HG02610 (cell line): ENCODE measurements at regions not wholly inside any gene's neighbourhood (a gene's known extent, or its start where the extent isn't known, plus 50 kb on each side); places are given as distances from the start of the nearest gene placed in this dataset.

Experiments
- ATAC-seq: cut with Tn5 transposase; IDR thresholded peaks from one replicate; pipeline ENCODE4 v1.9.1; 2021; ENCODE audit warnings: mild to moderate bottlenecking, moderate library complexity; ENCODE audit not compliant: unreplicated experiment

DNA sequence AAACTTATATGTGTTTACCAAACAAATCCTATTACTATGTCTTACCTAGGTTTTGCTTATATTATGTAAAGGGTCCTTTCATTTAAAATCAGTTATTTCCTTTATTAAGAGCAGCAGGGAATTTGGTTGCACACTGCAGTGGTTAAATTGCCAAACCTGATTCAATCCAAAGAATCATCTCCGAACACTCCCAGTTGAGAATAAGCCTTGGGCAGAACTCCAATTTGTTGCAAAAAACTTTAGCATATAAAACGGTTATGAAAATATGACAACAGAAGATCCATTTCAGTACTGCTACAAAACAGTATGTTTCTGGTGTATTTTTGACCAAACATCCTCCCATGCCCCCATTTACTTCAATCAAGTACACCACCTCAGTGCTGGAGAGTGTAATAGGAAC is 587.0 kb upstream of the GRAMD2B start:
- no peak for ATAC-seq

DNA sequence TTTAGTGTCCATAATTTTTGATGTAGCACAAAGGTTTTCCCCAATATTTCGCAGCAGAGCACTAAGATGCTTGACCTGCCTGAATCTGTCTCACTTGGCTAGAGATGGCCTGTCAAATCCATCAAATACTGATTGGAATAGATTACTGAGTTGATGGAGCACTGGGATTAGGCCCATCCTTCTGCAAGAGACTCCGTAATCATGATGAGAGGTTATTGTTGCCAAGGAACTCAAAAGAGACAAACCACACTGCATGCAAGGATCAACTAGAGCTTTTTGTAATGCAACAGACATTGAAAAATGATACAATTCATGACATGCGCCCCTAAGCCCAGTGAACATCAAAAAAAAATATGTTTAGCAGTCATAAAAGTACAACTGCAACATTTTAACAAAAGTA is 585.3 kb upstream of the GRAMD2B start:
- ATAC-seq: no peak

DNA sequence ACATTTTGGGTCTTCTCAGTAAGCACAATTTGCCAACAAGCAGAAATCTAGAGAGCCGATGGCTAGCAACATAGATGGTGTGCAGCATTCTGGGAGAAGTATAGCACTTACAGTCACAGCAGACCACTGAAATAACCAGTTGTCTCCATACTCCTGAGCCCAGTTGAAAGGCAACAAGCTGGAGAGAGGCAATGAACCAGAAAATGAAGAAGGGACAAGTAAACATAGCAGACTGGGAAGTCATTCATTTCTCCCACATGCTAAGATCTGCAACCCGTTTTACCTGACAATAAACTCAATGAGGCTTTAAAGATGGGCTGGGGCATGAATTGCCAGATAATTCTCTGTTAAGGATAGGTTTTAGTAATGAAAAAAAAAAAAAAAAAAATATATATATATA is 575.6 kb upstream of the GRAMD2B start:
- no peak for ATAC-seq

DNA sequence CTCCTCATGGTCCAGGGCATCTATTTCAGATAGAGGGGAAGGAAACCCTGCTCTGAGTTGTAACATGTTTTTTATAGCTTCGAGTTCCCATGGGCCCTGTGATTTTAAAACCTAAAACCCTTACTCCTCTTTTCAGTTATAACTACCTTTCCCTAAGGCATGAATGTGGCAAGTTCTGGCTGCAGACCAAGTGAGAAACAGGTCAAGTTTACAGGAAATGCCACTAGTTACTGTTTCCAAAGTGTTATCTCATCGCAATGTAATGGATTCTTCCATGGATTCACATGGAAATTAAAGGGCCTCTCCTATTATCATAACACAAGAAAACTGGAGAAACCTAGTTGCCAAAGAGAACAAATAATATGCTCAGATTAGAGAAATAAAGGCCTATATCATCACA is 574.5 kb upstream of the GRAMD2B start:
- ATAC-seq: no peak

DNA sequence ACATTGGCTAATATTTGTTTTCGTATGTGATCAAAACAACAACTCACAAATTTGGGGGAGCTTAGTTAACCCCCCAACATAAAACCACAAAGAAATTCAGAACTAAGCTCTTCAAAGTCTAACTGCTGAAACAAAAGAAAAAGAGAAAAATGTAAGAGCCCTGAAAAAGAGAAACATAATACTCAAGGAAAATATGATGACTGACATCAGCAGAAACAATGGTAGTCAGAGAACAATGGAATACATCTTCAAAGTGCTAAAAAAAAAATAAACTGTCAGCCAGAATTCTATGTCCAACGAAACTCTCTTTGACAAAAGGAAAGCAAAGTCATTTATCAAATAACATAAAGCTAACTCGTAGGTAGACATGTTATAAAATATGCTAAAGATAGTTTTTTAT is 566.3 kb upstream of the GRAMD2B start:
- no peak for ATAC-seq

DNA sequence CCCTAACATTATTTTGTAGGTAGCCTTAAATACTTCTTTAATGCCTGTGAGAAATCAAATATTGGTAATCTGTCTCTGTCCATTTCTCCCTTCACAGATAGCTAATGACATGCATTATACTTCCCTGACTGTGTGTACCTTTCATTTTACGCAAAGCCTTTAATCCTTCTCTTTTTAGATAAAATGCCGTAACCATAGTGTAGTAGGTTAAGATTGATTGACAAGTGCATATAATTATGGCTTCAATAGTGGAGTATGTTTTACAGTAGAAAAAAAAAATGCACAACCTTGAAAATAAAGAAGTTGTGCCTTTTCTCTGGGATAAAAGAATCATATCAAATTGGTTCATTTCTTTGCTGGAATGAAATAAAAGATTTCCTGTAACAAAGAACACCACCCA is 559.6 kb upstream of the GRAMD2B start:
- no peak for ATAC-seq

DNA sequence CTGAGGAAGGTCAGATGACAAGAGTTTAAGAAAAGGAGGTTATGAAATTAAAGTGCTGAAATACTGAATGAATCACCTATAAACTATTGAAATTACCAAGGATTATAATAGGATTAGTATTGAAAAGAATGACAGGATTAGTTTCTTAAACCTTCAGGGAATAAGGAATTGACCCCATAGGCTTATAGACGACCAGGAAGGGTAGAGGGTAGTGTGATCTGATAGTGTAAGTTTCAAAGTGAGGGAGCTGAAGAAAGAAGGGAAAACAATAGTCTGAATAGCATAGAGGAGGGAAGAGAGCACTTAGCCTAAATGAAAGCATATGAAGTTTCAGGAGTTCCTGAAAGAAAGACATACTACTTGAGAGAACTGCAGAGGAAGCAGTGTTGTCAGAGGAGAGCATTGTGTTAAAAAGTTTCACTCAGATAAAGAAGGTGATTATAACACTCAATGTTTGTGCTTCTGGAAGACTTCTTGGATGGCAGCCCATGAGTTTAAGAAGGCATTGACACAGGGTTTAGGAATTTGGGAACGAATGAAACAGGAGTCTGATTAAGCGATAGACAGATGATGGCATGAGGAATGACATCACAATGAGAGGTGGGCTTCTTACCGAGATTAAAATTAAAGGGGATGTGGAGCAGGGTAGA is 557.9 kb upstream of the GRAMD2B start:
- no peak for ATAC-seq

DNA sequence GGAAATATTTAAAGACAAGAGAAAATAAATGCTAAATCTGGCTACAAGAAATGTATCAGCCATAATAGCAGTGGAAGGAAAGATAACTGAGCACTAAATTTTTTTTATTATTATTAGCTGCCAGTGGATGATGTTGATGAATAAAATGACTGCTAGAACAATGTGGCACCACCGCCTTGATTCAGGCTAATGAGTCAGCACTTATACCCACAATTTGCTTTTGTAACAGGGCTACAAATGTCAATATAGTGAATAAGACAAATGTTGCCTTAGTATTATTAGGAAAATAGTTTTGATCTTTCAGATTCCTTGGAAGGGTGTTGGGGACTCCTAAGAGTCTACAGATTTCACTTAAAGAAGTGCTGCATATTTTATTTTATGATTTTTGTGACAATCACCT is 555.2 kb upstream of the GRAMD2B start:
- no peak for ATAC-seq

DNA sequence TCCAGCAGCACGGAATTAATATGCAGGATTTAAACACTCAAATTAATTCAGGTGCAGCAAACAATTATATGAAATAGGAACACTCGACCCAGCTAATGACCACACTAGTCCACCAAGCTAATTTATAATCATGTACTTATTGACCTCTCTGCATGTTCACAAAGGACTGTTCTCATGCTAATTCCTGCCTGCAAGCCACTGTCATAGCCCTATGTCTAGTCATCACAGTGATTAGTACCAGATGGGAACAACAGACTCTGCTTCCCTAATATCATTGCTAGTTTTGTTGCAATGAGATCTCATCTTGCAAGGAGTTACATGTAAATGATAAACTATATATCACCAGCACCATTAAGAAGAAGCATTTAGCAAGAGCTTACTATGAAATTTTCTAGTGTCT is 553.0 kb upstream of the GRAMD2B start:
- no peak for ATAC-seq

DNA sequence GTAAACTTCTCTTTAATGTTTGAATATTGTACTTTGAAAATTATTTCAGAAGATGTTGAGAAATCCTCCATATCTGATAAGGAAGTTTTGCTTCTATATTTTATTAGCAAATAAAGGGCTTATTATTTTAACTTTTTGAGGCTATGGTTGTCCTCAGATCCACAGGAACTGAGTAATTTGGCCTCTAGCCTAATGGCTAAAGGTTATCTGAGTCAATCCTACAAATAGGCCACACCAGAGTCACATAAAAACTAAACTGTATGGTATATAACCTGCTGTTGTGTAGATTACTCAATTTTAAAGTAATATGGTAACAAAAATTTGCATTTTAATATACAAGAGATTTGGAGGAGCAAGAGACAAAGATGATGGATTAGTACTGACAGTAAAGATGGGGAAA is 549.2 kb upstream of the GRAMD2B start:
- ATAC-seq: no peak

DNA sequence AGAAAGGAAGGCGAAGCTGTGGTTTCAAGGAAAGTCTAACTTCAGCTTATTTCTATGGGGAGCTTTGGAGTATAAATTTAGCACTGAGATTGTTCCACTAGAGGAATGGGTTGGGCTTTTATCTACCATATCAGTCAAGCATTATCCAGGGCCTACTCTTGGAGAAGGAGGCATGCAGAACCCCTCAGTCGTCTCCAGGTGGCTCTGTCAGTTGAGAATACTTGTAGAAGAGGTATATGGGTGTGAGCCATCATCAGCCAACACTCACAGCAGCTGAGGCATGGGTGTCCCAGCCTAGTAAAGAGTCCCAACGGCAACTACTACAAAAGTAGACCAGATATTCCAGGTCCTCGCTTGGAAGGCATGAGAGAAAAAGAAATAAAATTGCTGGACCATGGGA is 548.5 kb upstream of the GRAMD2B start:
- no peak for ATAC-seq

DNA sequence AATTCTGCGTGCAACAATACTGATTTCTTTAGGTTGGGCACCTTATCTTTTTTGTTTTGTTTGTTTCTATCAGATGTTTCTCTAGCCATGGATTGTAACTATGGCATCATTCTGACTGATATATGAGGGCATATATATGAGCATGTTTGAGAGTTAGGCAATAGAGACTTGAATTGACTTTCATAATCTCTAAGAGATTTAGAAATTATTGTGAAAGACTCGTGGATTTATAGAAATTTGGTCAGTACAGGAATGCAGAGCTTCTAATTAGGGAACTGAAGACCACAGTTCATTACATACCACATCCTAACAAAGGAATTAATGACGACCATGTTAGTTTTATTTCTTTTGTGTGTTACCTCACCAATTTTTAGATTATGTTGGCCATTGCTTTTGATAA is 546.0 kb upstream of the GRAMD2B start:
- no peak for ATAC-seq

DNA sequence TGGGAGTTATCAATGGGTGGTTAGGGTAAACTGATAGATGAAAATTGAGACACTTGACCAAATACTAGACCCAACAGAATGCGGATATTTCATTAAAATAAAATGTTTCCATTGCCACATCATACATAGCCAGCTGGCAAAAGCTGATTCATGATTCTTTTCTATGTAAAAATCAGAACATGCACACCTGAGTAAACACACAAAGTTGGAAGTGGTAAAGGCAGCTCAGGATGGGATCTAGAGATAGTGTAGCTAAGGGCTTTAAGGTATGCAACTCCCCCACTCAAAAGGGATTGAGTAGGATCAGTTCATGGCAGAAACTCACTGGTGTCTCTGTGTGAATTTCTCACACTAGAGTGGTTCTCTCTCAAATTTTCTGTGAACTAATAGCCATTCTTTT is 541.1 kb upstream of the GRAMD2B start:
- ATAC-seq: no peak

DNA sequence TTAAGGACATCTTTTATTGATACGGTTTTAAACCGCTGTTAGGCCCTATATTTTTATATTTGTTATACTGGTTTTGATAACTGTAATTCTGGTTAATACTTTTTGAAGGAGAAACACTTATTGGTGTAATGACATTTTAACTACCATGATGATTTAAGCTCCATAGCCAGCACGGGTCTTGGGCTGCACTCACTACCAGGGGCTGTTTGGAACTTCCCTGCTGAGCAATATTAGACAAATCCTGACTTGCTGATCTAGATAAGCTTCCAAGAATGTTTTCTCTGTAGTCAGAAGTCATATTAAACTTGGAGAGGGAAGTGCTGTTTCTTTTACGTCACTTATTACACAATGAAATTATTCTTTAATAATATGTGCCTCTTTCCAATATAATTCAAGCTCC is 540.0 kb upstream of the GRAMD2B start:
- ATAC-seq: no peak

DNA sequence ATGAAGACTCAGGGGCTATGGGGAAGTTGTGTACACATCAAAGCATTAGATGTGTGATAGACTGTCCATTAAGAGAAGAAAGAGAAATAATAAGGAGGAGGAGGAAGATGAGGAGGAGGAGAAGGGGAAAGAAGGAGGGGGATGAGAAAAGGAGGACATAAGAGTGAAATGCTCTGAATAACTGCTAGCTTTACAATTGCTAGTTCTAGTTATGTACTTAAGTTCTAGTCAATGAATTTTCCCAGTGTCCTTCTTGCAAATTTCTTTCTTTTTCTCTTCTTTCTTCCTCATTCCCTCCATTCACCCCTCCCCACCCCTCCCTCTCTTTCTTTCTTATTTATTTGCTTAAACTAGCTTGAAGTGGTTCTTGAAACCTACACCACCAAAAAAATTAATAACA is 534.9 kb upstream of the GRAMD2B start:
- ATAC-seq: no peak

DNA sequence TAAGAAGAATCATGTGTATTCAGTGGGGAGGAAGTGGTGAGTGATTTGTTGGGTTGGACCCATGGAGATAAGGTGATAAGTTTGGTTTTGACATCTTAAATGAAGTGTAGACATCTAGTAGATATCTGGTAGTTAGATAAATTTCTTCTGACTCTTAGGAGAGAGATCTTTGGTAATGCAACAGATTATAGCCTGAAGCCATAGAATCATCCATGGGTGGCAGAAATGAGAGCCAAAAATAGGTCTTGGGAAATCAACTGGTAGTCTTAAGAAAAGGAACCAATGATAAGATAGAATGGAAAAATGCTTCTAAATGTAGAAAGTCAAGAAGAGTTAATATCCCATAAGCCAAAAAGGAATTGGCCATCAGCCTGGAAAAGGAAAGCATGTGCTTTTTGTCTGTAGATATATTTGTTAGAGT is 532.7 kb upstream of the GRAMD2B start:
- no peak for ATAC-seq

DNA sequence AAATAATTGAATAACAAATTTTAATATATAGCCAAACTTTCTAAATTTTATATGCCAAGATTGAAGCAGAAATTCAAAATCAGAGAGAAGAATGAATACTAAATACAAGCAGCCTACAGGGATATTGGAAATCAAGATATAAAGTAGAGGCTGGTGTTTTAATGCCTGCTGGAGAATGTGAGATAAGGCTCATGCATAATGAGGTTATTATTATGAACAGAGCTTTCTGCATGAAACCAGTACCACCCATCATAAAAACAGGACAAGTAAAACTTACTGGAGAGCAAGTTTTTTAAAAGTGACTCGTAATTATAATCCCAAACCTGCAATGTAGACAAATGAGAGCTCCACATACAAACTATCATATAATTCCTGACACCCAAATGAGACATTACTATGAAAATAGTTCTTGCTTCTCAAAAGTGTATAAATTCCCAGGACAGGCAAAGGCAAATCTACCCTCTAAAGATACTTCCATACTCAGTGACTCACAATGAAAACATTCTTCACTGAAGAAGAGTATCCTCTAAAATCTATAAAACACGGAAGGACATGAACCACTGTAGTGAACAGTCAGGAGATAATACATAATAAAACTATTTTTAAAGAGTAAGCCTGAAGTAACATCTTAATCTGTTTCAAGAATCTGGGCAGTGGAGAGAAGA is 532.0 kb upstream of the GRAMD2B start:
- no peak for ATAC-seq

DNA sequence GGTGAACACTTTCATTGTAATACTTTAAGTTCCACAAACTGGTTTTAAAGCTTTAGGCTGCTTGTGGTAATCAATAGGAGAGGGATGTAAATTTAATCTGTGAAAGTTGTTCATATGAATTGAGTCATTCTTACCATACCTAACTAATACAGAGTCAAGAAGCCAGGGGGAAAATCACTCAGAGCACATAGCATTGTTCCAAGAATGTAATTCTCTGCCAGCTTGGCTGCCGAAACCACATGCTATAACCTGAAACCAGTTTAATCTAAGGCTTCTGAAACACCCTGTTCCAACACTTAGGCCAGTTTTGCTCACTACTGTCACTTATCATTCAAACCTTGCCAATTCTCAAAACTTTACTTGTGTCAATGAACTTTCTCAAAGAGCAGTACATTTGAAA is 528.8 kb upstream of the GRAMD2B start:
- ATAC-seq: no peak

DNA sequence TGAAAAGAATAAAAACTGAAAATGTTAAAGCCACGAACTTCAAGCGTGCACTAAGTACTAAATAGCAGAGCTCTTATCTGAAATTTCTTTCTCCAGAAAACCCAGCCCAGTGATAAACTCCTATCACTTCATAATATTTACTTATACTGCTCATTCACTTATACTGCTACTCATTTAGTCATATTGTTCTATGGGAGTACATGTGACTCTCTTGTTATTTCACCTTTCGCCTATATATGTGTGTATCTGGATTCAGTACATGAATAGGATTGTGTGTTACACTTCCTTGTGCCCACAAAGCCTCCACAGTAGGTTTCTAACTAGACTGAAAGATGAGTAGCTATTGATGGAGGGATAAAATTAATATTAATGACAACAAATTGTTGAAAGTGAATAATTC is 526.8 kb upstream of the GRAMD2B start:
- no peak for ATAC-seq

DNA sequence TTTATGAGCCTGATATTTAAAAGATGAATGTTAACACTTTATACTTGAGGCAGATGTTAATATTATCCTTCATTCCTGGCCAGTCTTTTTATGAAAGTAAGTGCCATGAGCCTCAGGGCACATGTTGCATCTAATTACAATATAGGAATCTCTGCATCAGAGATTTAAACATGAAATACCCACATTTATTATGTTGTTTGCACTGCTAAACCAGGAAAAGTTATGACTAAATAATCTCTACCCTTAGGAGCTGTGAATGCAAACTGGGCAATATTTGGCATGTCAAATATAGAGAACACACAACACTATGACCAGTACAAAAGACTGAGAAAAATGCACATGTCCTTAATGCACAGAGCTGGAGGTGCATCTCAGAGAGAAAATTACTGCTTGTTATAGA is 526.1 kb upstream of the GRAMD2B start:
- ATAC-seq: no peak

DNA sequence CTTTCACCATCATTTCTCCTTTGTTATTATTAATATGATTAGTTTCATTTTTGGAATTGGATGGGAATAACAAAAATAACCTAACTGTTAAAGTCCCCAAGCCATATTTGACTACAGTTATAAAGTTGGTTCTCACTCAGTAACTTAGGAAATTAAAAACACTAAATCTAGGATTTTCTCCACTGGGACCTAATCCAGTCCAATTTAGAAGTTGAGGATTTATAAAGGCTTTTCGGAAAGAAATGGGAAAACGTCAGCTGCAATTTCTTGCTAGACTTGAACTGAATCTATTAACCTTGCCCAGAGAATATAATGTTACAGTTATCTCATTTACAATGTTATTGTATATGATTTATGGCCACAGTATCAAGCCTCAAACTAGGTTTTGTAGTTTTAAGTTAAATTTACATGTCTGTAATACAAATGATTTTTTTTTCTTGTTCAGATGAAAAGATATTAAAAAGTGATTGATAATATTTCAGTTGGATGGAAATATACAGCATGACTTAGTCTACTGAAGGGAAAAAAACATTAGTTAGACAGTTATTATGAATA is 524.3 kb upstream of the GRAMD2B start:
- ATAC-seq: no peak

DNA sequence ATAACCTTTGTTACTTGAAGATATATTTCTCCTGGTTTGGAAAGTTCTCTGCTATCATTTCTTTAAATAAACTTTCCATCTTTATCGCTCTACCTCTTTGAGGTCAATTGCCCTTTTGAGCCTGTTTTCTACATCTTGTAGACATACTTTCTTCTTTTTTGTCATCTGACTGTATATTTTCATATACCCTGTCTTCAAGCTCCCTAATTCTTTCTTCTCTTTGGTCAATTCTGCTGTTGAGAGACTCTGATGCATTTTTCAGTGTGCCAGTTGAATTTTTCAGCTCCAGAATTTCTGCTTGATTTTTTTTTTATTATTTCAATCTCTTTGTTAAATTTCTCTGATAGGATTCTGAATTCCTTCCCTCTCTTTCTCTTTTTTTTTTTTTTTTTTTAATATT is 511.2 kb upstream of the GRAMD2B start:
- ATAC-seq: no peak

DNA sequence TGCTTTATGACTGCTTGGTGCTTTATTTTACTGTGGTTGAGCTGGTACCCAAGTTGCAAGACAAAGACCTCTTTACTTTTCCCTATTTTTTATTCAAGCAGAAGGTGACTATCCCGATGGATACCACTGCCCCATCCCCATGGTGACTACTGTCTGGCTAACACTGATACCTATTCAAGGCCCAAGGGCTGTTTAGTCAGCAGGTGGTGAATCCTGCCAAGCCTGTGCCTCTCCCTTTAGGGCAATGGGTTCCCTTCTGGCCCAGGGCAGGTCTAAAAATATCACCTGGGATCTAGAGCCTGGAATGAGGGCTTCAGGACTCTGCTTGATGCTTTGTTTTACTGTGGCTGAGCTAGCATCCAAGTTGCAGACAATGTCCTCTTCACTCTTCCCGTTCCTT is 510.0 kb upstream of the GRAMD2B start:
- no peak for ATAC-seq
